Panc1 (cell line): ENCODE measurements at regions not wholly inside any gene's neighbourhood (a gene's known extent, or its start where the extent isn't known, plus 50 kb on each side); places are given as distances from the start of the nearest gene placed in this dataset.

Experiments
- CTCF ChIP-seq: fragments of 450-650 bp; IDR thresholded peaks from 2 replicates; pipeline ENCODE4 v1.5.1; 2017; ENCODE audit warnings: mild to moderate bottlenecking
- REST ChIP-seq, 2 experiments: IDR thresholded peaks; 2 replicates each; pipeline ENCODE4 v1.6.1; 2011 to 2012; ENCODE audit warnings: low read depth in 2 of 2, control low read depth in 1 of 2, low read length in 1 of 2, mild to moderate bottlenecking in 1 of 2, moderate library complexity in 1 of 2; ENCODE audit not compliant: insufficient read depth in 1 of 2

GRCh38 chr1:56069824-56070223 is 509.5 kb downstream of the PLPP3 start:
- no peak for TF ChIP-seq CTCF
- TF ChIP-seq REST (IDR thresholded peaks at IDR 0.05; ENCODE audit: insufficient read depth in 1 of 2, low read depth in 2 of 2, low read length in 1 of 2): no peak
